ENCODE measurements at regions not wholly inside any gene's neighbourhood (a gene's known extent, or its start where the extent isn't known, plus 50 kb on each side); places are given as distances from the start of the nearest gene placed in this dataset.
A peak's percentile ranks its signal among the peaks of the same experiment; 100 is the strongest.

GRCh38 chr4:135250040-135250439 lies 1048.5 kb upstream of the PABPC4L start:
- no peaks in the 10 kb centered on the region for H3K27me3 Mint-ChIP-seq (ENCODE audit: low read depth)
- H3K36me3 Mint-ChIP-seq (ENCODE audit: low read depth), result no peaks in the 10 kb centered on the region
- no peak overlapping the region for H3K27ac Mint-ChIP-seq
- TF ChIP-seq CTCF (IDR thresholded peaks at IDR 0.05; ENCODE audit: unreplicated experiment in 3 of 3), result no peak
- H3K4me3 Mint-ChIP-seq, result no peak overlapping the region
- no peaks in the 10 kb centered on the region for H3K4me1 Mint-ChIP-seq
- no peaks in the 10 kb centered on the region for H3K9me3 Mint-ChIP-seq

DNA sequence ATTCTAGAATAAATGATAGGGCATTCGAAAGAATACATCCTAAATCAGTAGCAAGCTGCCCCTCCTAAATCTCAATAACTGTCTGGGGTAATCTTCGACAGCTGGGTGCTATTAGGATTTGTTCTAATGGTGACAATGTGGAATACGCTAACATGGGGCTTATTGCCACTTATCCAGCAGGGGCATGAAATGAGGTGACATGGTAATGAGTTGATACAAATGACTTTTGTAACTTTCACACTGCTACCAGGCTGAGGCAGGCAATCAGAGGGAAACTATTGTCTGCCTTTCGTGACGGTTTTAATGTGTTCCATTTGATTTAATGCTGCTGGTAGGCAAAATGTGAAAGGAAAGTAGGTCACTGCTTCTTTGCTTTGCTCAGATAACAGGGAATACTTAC lies 1047.4 kb upstream of the PABPC4L start:
- Mint-ChIP-seq H3K36me3 (ENCODE audit: low read depth) (no peaks in the 10 kb centered on the region), H3K27ac (no peak overlapping the region), H3K4me1 (peaks cover 8% of the 10 kb centered on the region), H3K27me3 (ENCODE audit: low read depth) (no peaks in the 10 kb centered on the region), H3K9me3 (no peaks in the 10 kb centered on the region), H3K4me3 (no peak overlapping the region)
- TF ChIP-seq CTCF (IDR thresholded peaks at IDR 0.05; ENCODE audit: unreplicated experiment in 3 of 3), result no peak

DNA sequence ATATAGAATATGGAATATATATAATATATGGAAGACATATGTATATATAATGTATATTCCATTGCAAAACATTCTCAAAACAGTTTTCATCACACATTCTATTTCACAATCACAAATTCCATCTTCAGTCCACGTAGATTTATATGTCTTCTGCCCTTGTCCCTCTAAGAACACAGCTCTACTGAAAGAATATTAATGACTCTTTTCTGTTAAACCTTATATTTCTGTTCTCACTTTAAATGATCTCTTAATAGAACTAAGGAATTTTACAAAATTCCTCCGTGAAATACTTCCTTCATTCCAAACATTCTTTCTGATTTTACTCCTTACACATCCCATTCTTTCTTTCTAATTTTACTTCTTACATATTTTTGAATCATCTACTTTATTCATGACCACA lies 1043.1 kb upstream of the PABPC4L start:
- Mint-ChIP-seq H3K27ac (peak overlapping the region in 1 of 3 experiments; percentile 6), H3K4me1 (peaks cover 10% of the 10 kb centered on the region), H3K36me3 (ENCODE audit: low read depth) (no peaks in the 10 kb centered on the region), H3K27me3 (ENCODE audit: low read depth) (no peaks in the 10 kb centered on the region), H3K9me3 (no peaks in the 10 kb centered on the region), H3K4me3 (no peak overlapping the region)
- no peak for TF ChIP-seq CTCF (IDR thresholded peaks at IDR 0.05; ENCODE audit: unreplicated experiment in 3 of 3)

- Mint-ChIP-seq H3K9me3 (no peaks in the 10 kb centered on the region), H3K4me3 (no peak overlapping the region), H3K36me3 (ENCODE audit: low read depth) (no peaks in the 10 kb centered on the region), H3K27me3 (ENCODE audit: low read depth) (no peaks in the 10 kb centered on the region), H3K27ac (peak overlapping the region in 2 of 3 experiments; percentile 40 to 51), H3K4me1 (peaks cover 10% of the 10 kb centered on the region)
- no peak for TF ChIP-seq CTCF (IDR thresholded peaks at IDR 0.05; ENCODE audit: unreplicated experiment in 3 of 3)
These were observed 1042.5 kb upstream of the PABPC4L start for GRCh38 chr4:135244056-135244455.

- Mint-ChIP-seq H3K4me1 (peaks cover 16% of the 10 kb centered on the region), H3K27ac (no peak overlapping the region), H3K4me3 (no peak overlapping the region), H3K27me3 (ENCODE audit: low read depth) (no peaks in the 10 kb centered on the region), H3K9me3 (no peaks in the 10 kb centered on the region), H3K36me3 (ENCODE audit: low read depth) (no peaks in the 10 kb centered on the region)
- TF ChIP-seq CTCF (IDR thresholded peaks at IDR 0.05; ENCODE audit: unreplicated experiment in 3 of 3), result no peak
These were observed 1039.2 kb upstream of the PABPC4L start for GRCh38 chr4:135240796-135241195.

- Mint-ChIP-seq H3K4me3 (no peak overlapping the region), H3K9me3 (no peaks in the 10 kb centered on the region), H3K4me1 (peaks cover 16% of the 10 kb centered on the region), H3K27me3 (ENCODE audit: low read depth) (no peaks in the 10 kb centered on the region), H3K27ac (no peak overlapping the region), H3K36me3 (ENCODE audit: low read depth) (no peaks in the 10 kb centered on the region)
- no peak for TF ChIP-seq CTCF (IDR thresholded peaks at IDR 0.05; ENCODE audit: unreplicated experiment in 3 of 3)
These were observed 1038.4 kb upstream of the PABPC4L start for GRCh38 chr4:135239964-135240363.

All from nephron (organoid).